NCI-H82 treated with DMSO at 0.1 percent for 48 hours (cell line): ENCODE measurements at regions not wholly inside any gene's neighbourhood (a gene's known extent, or its start where the extent isn't known, plus 50 kb on each side); places are given as distances from the start of the nearest gene placed in this dataset.
"Not testable (repeated sequence)": the region's sequence is repeated elsewhere in the genome, so short reads cannot be mapped to it uniquely, and the experiment has no call there.

Source experiments
- DNase-seq: peaks from one replicate; lab custom pipeline; 2025; ENCODE audit not compliant: unreplicated experiment; lab: John Stamatoyannopoulos, UW

- not testable (repeated sequence) for DNase-seq
Measured at GRCh38 chr6:57984575-57984974, 667.1 kb downstream of the PRIM2 start.

GRCh38 chr6:57985734-57986133 is 668.3 kb downstream of the PRIM2 start:
- DNase-seq = not testable (repeated sequence)

GRCh38 chr6:57986584-57986983 is 669.2 kb downstream of the PRIM2 start:
- DNase-seq = not testable (repeated sequence)

DNA sequence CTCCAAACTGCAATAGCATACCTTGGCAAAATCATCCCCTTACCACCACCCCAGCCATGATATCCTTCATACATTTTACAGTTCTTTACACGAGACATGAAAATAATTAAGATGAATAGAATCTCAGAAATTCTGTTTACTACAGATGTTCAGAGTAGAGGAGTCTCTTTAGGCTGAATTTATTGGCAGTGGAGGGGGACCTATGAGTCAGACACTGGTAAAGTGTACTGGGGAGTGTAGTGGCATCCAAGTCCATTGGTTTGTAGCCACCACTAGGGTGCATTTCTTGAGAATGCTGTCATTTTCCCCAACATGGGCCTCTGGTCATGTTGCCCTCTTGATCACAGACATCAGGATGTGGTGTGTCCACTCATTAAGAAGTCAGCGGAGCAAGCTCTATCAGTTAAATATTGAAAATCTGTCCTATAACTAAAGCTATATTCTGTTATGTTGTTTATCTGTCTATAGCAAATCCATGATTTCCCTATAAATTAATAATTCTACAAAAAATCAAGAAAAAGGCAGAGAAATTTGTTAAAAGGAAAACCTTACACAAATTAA is 672.2 kb downstream of the PRIM2 start:
- DNase-seq = not testable (repeated sequence)

DNA sequence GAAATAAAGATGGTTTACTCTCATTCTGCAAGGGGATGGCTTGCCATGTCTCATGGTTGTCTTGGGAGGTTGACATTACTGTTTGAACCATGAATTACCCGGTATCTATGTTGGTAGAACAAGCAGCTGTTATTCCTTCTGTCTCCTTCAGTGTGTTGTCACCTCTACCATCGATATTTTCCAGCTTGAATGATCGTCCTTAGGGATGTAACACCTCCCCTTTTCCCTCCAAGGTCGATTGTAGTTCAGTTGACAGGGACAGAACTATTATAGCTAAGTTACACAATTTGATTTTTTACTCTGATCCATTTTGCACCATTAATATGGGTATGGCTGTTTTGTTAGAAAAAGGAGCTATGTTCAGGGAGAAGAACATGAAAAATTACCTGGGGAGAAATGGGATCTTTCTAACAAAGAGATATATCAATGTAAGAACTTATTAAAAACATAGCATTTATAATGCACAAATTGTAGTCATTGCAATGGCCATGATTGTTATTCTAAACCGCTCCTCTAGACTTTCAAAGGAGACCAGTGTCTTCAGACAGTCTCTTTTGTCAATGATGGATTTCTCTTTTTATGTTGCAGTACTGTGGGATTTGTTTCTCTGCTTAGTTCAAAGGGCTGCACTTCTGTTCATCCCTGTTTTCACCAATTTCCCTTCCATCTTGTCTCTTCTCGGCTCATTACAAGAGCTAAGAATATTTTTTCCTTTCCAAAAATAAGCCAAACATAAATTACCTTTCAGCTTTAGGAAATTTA is 681.6 kb downstream of the PRIM2 start:
- DNase-seq = not testable (repeated sequence)

- not testable (repeated sequence) for DNase-seq
Measured at GRCh38 chr6:58000233-58000632, 682.8 kb downstream of the PRIM2 start.

DNA sequence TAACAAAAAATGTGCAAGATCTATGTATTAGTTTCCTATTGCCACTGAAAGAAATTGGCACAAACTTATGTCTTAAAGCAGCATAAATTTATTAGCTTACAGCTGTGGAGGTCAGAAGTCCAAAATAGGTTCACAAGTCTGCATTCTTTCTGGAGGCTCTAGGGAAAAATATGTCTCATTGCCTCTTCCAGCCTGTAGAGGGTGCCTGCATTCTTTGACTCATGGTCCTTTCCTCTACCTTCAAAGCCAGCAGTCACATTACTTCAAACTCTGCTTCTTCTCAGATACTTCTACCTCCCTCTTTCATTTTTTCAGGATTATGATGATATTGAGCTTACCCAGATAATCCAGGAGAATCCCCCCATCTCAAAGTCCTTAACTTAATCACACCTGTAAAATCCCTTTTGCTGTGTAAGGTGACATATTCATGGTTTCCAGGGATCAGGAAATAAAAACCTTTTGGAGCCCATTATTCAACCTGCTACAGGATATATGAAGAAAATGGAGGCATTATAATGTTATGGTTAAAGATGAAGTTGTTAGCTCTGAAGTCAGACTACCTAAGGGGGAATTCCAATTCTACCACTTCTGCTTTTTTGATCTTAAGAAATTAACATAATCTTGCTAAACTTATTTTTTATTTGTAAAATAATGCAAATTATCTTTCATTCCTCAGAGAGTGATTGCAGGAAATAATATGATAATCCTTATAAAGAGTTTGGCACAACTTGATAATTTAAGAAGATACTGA is 686.2 kb downstream of the PRIM2 start:
- DNase-seq = peak; percentile 10

DNA sequence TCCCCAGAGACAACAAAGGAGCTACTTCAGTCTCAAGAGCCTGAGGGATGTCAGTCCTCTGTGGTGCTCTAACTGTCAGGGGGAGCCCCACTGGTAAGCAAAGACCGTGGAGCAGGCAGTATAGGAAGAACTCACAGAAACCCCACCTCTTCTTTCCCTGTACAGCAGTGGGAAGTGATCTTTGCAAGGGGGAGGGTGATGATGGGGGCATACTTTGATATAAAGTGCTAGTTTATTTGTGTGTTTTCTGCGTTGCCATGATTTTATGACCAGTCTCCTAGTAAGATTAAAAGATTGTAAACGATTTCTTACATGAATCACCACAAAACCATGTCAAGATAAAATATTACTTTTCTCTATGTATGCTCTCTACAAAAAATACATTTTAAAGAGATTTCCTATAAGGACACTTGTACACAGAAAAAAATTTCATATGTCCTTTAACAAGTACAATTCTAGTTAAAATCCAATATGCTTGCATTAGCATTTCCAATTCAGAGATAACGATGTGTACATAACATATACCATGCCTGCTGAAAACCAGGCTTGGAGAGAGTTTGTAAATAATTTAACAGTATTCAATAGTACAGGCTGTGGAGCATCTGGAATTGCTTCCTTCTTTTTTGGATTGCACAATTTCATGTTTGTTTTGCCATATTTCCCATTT is 690.0 kb downstream of the PRIM2 start:
- DNase-seq = not testable (repeated sequence)

DNA sequence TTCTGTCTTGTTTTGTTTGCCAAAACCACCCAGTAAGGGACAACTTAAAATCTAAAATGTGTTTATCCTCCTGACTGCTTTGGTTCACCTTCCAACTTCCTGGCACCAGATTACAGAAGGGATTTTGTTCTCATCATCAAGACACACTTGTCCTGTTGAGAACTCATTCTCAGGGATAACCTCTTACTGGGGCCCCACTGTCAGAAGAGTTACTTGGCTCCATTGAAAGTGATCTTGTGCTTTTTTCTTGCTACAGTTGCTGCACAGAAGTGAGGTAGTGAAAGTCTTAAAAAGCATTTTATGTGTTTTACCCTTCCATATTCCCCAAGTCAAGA is 690.5 kb downstream of the PRIM2 start:
- DNase-seq = not testable (repeated sequence)

GRCh38 chr6:58011954-58012600 is 694.6 kb downstream of the PRIM2 start:
- DNase-seq = not testable (repeated sequence)

DNA sequence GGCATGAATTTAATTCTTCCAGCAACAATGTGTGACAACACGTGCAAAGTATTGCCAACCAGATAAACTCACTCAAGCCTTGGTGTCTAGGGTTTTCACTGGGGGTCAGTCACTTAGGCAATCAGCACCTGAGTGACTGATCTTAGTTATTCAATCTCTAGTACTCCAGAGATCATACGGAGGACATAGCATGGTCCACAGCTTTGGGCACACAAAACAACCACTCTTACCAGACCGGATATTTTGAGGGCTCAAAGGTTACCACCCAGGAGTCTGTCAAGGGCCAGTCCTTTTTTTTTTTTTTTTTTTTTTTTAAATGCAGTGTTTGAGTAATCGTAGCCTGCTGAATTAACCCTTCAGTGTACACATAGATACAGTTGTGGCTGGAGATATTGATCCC is 699.2 kb downstream of the PRIM2 start:
- not testable (repeated sequence) for DNase-seq

GRCh38 chr6:58028188-58028587 is 710.8 kb downstream of the PRIM2 start:
- DNase-seq = not testable (repeated sequence)

DNA sequence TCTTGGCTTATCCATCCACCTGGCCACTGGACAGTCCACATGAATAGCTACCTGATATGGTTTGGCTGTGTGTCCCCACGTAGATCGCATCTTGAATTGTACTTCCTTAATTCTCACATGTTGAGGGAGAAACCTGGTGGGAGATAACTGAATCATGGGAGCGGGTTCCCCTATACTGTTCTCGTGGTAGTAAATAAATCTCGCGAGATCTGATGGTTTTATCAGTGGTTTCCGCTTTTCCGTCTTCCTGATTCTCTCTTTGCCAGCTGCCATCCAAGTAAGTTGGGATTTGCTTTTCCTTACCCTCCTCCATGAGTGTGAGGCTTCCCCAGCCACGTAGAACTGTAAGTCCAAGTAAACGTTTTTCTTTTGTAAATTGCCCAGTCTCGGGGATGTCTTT is 720.8 kb downstream of the PRIM2 start:
- DNase-seq = not testable (repeated sequence)

DNA sequence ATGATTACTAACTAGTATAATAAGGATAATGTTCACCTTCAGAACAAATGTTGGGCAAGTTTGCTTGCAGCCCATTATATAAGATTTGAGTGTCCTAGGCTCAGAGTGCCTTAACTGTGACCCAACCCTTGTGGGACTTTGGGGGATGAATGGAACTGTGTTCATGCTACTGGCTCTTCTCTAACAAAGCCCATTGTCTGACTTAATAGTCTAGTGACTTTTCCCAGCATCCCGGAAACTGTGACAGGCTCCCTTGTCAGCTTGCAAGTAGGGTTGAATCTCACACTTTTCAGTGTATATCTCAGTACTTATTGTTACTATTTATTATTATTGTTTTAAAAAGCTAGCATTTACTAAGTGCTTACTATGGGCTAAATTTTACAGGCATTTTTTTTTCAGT is 729.2 kb downstream of the PRIM2 start:
- DNase-seq = not testable (repeated sequence)

GRCh38 chr6:58047389-58047788 is 730.0 kb downstream of the PRIM2 start:
- not testable (repeated sequence) for DNase-seq

DNA sequence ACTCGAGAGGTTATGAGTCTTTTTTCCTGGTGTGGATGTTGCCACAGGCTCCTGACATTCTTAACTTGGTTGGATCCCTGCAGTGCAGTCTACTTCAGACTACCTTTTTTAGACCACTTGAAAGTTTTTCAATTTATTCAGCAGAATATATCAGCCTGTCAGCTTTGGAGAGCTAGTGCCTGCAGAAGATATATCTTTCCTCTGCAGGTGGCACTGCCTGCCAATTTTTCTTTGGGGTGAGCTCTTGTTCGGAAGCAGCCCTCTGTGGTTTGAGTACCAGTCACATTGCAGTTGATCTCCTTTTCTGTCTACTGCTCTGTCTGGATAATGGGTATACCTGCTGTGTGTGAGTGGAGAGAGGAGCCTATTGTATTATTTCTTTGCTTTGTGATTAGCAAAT is 730.4 kb downstream of the PRIM2 start:
- DNase-seq = peak; percentile 38

GRCh38 chr6:58055465-58056176 is 738.2 kb downstream of the PRIM2 start:
- DNase-seq = not testable (repeated sequence)

- peak; percentile 89 for DNase-seq
Measured at GRCh38 chr6:58059701-58060100, 742.3 kb downstream of the PRIM2 start.

DNA sequence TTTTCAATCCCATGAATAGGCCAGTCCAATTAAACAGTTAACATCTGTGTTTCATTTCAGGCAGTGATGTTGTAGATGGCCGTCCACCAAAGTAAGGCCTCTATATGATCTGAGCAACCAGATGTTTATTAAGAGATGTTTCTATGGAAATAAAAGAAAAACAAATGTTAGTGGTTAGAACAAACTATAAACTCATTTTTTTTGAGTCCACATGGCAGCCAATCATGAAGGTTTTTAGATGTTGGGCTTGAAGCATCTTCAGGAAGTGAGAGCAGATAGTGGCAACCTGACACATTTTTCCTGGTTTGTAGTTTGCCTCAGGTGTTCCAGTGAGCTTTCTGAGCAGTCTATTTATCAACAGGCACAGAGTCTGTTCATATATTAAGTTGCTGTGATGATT is 746.1 kb downstream of the PRIM2 start:
- not testable (repeated sequence) for DNase-seq

DNA sequence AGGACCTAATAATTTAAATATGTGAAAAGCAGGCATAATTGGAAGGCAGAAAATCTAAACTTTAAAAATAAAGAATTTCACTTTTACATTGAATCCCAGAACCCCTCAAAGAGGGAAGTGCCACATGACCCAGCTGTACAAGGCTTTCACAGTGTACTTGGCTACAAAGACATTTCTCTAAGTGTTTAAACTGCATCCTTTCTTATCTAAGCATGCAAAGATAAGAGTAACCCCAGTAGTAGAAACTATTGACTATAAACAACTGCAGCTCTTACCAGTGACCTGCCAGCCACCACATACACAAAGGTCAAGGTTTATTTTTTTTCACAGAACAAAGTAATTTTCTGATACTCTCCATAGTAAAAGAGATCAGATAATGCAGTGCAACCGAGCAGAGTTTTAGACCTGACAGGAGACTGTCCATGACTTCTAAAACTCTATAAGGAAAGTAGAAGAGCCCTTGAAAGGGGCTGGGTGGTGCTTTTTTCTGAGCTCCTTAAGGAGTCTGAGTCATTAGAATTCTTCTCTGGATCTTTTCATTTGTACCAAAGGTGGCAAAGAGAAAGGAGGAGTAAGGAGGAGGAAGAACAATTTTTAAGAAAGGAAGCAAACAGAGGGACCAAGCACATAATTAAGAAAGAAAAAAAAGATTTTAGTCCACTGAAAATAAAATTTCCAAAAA is 750.6 kb downstream of the PRIM2 start:
- DNase-seq = not testable (repeated sequence)
